IPS DF 6.9 (cell line): ENCODE measurements at regions not wholly inside any gene's neighbourhood (a gene's known extent, or its start where the extent isn't known, plus 50 kb on each side); places are given as distances from the start of the nearest gene placed in this dataset.

Source experiments
- DNase-seq: peaks from one replicate; pipeline ENCODE4 v3.0.0-alpha.2; 2013; ENCODE audit warnings: low read depth, low spot score
- H3K27ac ChIP-seq: one replicate; pipeline ENCODE4 v1.5.1; 2013; ENCODE audit warnings: low read length, control low read depth
- H3K27me3 ChIP-seq: 2 replicates; pipeline ENCODE4 v1.6.1; 2013; ENCODE audit warnings: mild to moderate bottlenecking, low read length; ENCODE audit not compliant: control insufficient read depth, insufficient read depth
- H3K36me3 ChIP-seq: 2 replicates; pipeline ENCODE4 v1.6.1; 2013; ENCODE audit warnings: low read length; ENCODE audit not compliant: control insufficient read depth, insufficient read depth
- H3K4me1 ChIP-seq: 2 replicates; pipeline ENCODE4 v1.6.1; 2013; ENCODE audit warnings: low read length; ENCODE audit not compliant: control insufficient read depth, insufficient read depth
- H3K4me3 ChIP-seq: 2 replicates; pipeline ENCODE4 v1.5.1; 2013; ENCODE audit warnings: mild to moderate bottlenecking, low read length
- H3K9me3 ChIP-seq: 2 replicates; pipeline ENCODE4 v1.6.1; 2013; ENCODE audit warnings: low read length, inconsistent platforms; ENCODE audit not compliant: control insufficient read depth, insufficient read depth
- WGBS: extraction: QIAGEN DNeasy Blood & Tissue Kit; methylation state at CpG from one replicate; pipeline ENCODE4 v1.1.7; 2013; ENCODE audit warnings: mixed read lengths, missing lambda C conversion rate; ENCODE audit not compliant: insufficient read length, insufficient coverage; 5-methylcytosine and 5-hydroxymethylcytosine counted together

GRCh38 chr15:70190965-70191364, 93.2 kb upstream of the TLE3 start:
- Histone ChIP-seq H3K4me1 (no peaks in the 10 kb centered on the region), H3K4me3 (no peak overlapping the region), H3K27ac (no peak overlapping the region), H3K9me3 (no peaks in the 10 kb centered on the region), H3K36me3 (no peaks in the 10 kb centered on the region), H3K27me3 (no peaks in the 10 kb centered on the region)
- WGBS, result no CpG with 5 or more reads among the region's 5 CpGs
- DNase-seq, result no peak

GRCh38 chr15:70189826-70190695, 92.3 kb upstream of the TLE3 start:
- H3K4me3 ChIP-seq, result no peak overlapping the region
- no peaks in the 10 kb centered on the region for H3K4me1 ChIP-seq
- no CpG with 5 or more reads among the region's 20 CpGs for WGBS
- no peaks in the 10 kb centered on the region for H3K27me3 ChIP-seq
- DNase-seq, result no peak
- H3K36me3 ChIP-seq, result no peaks in the 10 kb centered on the region
- no peak overlapping the region for H3K27ac ChIP-seq
- no peaks in the 10 kb centered on the region for H3K9me3 ChIP-seq

GRCh38 chr15:70188286-70188685, 90.6 kb upstream of the TLE3 start:
- no CpG with 5 or more reads among the region's 4 CpGs for WGBS
- Histone ChIP-seq H3K9me3 (no peaks in the 10 kb centered on the region), H3K27me3 (no peaks in the 10 kb centered on the region), H3K4me1 (no peaks in the 10 kb centered on the region), H3K36me3 (no peaks in the 10 kb centered on the region), H3K4me3 (no peak overlapping the region), H3K27ac (no peak overlapping the region)
- DNase-seq, result no peak

DNA sequence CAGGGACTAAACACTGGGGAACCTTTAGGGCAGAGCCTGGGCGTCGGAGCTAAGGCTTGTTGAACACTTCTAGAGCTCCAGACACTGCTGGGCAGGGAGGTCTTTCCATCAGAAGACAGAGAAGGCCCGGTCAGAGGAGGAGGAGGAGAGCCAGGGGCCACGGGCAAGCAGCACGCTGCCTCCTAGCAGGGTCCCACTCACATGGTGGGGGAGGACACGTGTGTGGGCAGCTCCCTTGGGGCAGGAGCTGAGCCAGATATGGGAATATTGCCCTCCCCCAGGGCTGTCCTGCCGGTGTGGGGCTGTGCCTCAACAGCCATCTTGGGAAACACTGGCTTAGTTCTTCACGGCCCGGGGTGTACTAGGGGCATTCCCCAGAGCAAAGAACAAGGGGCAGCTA, 89.6 kb upstream of the TLE3 start:
- no peaks in the 10 kb centered on the region for H3K36me3 ChIP-seq
- DNase-seq, result no peak
- WGBS, result no CpG with 5 or more reads among the region's 9 CpGs
- H3K4me1 ChIP-seq, result no peaks in the 10 kb centered on the region
- H3K9me3 ChIP-seq, result no peaks in the 10 kb centered on the region
- no peaks in the 10 kb centered on the region for H3K27me3 ChIP-seq
- no peak overlapping the region for H3K27ac ChIP-seq
- H3K4me3 ChIP-seq, result no peak overlapping the region

- no peak overlapping the region for H3K27ac ChIP-seq
- H3K27me3 ChIP-seq, result no peaks in the 10 kb centered on the region
- H3K4me3 ChIP-seq, result no peak overlapping the region
- H3K4me1 ChIP-seq, result no peaks in the 10 kb centered on the region
- WGBS, result no CpG with 5 or more reads among the region's 6 CpGs
- no peak for DNase-seq
- H3K9me3 ChIP-seq, result no peaks in the 10 kb centered on the region
- no peaks in the 10 kb centered on the region for H3K36me3 ChIP-seq
Observed at GRCh38 chr15:70186152-70186551, 88.4 kb upstream of the TLE3 start.

- H3K27me3 ChIP-seq, result no peaks in the 10 kb centered on the region
- no peak for DNase-seq
Observed at GRCh38 chr15:70185251-70185711, 87.6 kb upstream of the TLE3 start.

GRCh38 chr15:70182858-70183695, 85.4 kb upstream of the TLE3 start:
- H3K9me3 ChIP-seq, result no peaks in the 10 kb centered on the region
- no peak for DNase-seq
- no CpG with 5 or more reads among the region's 8 CpGs for WGBS

More at GRCh38 chr15:70185251-70185711, 87.6 kb upstream of the TLE3 start:
- no CpG with 5 or more reads among the region's 5 CpGs for WGBS
- no peaks in the 10 kb centered on the region for H3K4me1 ChIP-seq
- H3K36me3 ChIP-seq, result no peaks in the 10 kb centered on the region
- no peak overlapping the region for H3K4me3 ChIP-seq
- H3K9me3 ChIP-seq, result no peaks in the 10 kb centered on the region
- H3K27ac ChIP-seq, result no peak overlapping the region

DNA sequence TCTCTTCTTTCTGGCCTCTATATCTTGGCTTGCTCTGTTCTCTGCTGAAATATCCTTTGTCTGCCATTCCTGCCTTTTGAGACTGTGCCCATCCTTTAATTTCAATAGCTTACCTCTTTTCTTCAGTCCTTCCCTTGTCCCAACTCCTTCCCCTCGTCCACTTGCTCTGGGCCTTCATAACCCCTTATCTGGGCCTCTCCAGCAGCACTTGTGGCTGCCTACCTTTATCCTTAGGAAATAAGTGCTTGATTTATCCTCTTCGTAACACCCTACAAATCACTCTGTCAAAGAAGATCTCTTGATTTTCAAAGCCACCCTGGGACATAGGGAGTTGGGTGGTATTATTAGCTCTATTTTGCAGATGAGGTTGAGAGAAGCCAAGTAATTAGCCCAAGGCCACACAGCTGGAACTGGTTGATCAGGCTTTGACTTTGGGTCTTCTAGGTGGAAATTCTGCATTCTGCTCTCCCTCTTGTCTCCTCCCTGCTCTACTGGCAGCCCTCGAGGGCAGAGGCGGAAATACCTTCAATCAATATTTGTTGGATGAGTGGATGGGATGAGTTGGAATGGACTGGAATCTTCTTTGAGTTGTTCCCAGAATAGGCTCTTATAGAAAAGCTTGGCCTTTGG, 84.0 kb upstream of the TLE3 start:
- DNase-seq, result no peak
- WGBS, result no CpG with 5 or more reads among the region's 4 CpGs
- Histone ChIP-seq H3K4me1 (no peaks in the 10 kb centered on the region), H3K27ac (no peak overlapping the region), H3K27me3 (no peaks in the 10 kb centered on the region), H3K4me3 (no peak overlapping the region), H3K36me3 (no peaks in the 10 kb centered on the region), H3K9me3 (no peaks in the 10 kb centered on the region)

More at GRCh38 chr15:70182858-70183695, 85.4 kb upstream of the TLE3 start:
- Histone ChIP-seq H3K36me3 (no peaks in the 10 kb centered on the region), H3K27me3 (no peaks in the 10 kb centered on the region), H3K4me3 (no peak overlapping the region), H3K27ac (no peak overlapping the region), H3K4me1 (no peaks in the 10 kb centered on the region)

GRCh38 chr15:70180186-70180875, 82.6 kb upstream of the TLE3 start:
- Histone ChIP-seq H3K4me1 (no peaks in the 10 kb centered on the region), H3K36me3 (no peaks in the 10 kb centered on the region), H3K27me3 (no peaks in the 10 kb centered on the region), H3K9me3 (no peaks in the 10 kb centered on the region), H3K4me3 (no peak overlapping the region), H3K27ac (no peak overlapping the region)
- WGBS, result no CpG with 5 or more reads among the region's 15 CpGs
- DNase-seq, result no peak
